HEK293T (cell line): ENCODE measurements at regions not wholly inside any gene's neighbourhood (a gene's known extent, or its start where the extent isn't known, plus 50 kb on each side); places are given as distances from the start of the nearest gene placed in this dataset.

Source experiments
- ARNT ChIP-seq: fragments of 450-650 bp; IDR thresholded peaks from 2 replicates; pipeline ENCODE4 v1.6.1; 2017; ENCODE audit warnings: mild to moderate bottlenecking
- ELF4 ChIP-seq: fragments of 450-650 bp; IDR thresholded peaks from 2 replicates; pipeline ENCODE4 v1.6.1; 2017; ENCODE audit warnings: antibody characterized with exemption
- FOXK2 ChIP-seq: fragments of 450-650 bp; IDR thresholded peaks from 2 replicates; pipeline ENCODE4 v1.6.1; 2016; ENCODE audit warnings: mild to moderate bottlenecking
- FOXM1 ChIP-seq: fragments of 450-650 bp; IDR thresholded peaks from 2 replicates; pipeline ENCODE4 v1.6.1; 2017; ENCODE audit warnings: mild to moderate bottlenecking, borderline replicate concordance
- HDGF ChIP-seq: fragments of 450-650 bp; IDR thresholded peaks from 2 replicates; pipeline ENCODE4 v1.6.1; 2017; ENCODE audit warnings: antibody characterized with exemption, borderline replicate concordance
- LEF1 ChIP-seq: fragments of 450-650 bp; IDR thresholded peaks from 2 replicates; pipeline ENCODE4 v1.6.1; 2017; ENCODE audit warnings: mild to moderate bottlenecking, borderline replicate concordance
- NFRKB ChIP-seq: fragments of 450-650 bp; IDR thresholded peaks from 2 replicates; pipeline ENCODE4 v1.6.1; 2016; ENCODE audit warnings: mild to moderate bottlenecking, moderate library complexity
- SP1 ChIP-seq: fragments of 450-650 bp; IDR thresholded peaks from 2 replicates; pipeline ENCODE4 v1.6.1; 2017
- SUZ12 ChIP-seq: fragments of 450-650 bp; IDR thresholded peaks from 2 replicates; pipeline ENCODE4 v1.6.1; 2016; ENCODE audit warnings: mild to moderate bottlenecking
- TARDBP ChIP-seq: fragments of 450-650 bp; IDR thresholded peaks from 2 replicates; pipeline ENCODE4 v1.6.1; 2016
- ZNF384 ChIP-seq: fragments of 450-650 bp; IDR thresholded peaks from 2 replicates; pipeline ENCODE4 v1.6.1; 2016

- TF ChIP-seq LEF1 (no peak), FOXK2 (no peak), ELF4 (no peak), SUZ12 (no peak), ARNT (no peak), FOXM1 (no peak), TARDBP (no peak), HDGF (no peak), SP1 (no peak), ZNF384 (no peak), NFRKB (no peak)
Measured at GRCh38 chr9:86460216-86461002, 106.2 kb upstream of the TUT7 start.
